Gastrocnemius medialis (tissue), 4 donors: ENCODE measurements at regions not wholly inside any gene's neighbourhood (a gene's known extent, or its start where the extent isn't known, plus 50 kb on each side); places are given as distances from the start of the nearest gene placed in this dataset.
"Not testable (repeated sequence)": the region's sequence is repeated elsewhere in the genome, so short reads cannot be mapped to it uniquely, and the experiment has no call there.

Experiments used
- ATAC-seq, 2 donors: fragments of 150-250 bp; one replicate each; pipeline ENCODE4 v1.9.1; 2016
- DNase-seq, 2 donors: peaks; one replicate each; pipeline ENCODE4 v3.0.0-alpha.2; 2019
- H3K27ac ChIP-seq, 4 donors: fragments of 200-600 bp; sonication (generic); 1 replicate in 1 of 4; 2 replicates in 3 of 4; pipeline ENCODE4 v1.5.1; 2016 to 2018; ENCODE audit warnings: mild to moderate bottlenecking in 2 of 4, moderate library complexity in 1 of 4
- H3K27me3 ChIP-seq, 3 donors: fragments of 200-600 bp; sonication (generic) in 2 of 3; 1 replicate in 1 of 3; 2 replicates in 2 of 3; pipeline versions ENCODE4 v1.5.1 to v1.6.0; 2016 to 2019; ENCODE audit warnings: mild to moderate bottlenecking in 1 of 3, moderate library complexity in 1 of 3
- H3K36me3 ChIP-seq, 2 donors: fragments of 200-600 bp; sonication (generic) in 1 of 2; one replicate each; pipeline ENCODE4 v1.5.1; 2017 to 2018
- H3K4me1 ChIP-seq, 2 donors: fragments of 200-600 bp; sonication (generic) in 1 of 2; one replicate each; pipeline ENCODE4 v1.5.1; 2016 to 2017; ENCODE audit warnings: mild to moderate bottlenecking in 2 of 2
- H3K4me3 ChIP-seq, 4 donors: fragments of 200-600 bp; sonication (generic) in 3 of 4; 1 replicate in 1 of 4; 2 replicates in 3 of 4; pipeline ENCODE4 v1.5.1; 2016 to 2019; ENCODE audit warnings: mild to moderate bottlenecking in 2 of 4
- H3K9me3 ChIP-seq, 3 donors: fragments of 200-600 bp; sonication (generic) in 2 of 3; 1 replicate in 1 of 3; 2 replicates in 2 of 3; pipeline ENCODE4 v1.5.1; 2016 to 2019
- CTCF ChIP-seq, 5 experiments: fragments of 450-650 bp in 3 of 5; fragments of 200-600 bp in 2 of 5; sonication (generic) in 2 of 5; IDR thresholded peaks in 4 of 5; conservative IDR thresholded peaks in 1 of 5; 1 replicate in 4 of 5; 2 replicates in 1 of 5; pipeline ENCODE4 v1.5.1; 2016 to 2019; ENCODE audit warnings: antibody characterized with exemption in 5 of 5, mild to moderate bottlenecking in 3 of 5, moderate library complexity in 3 of 5
- POLR2A ChIP-seq, 2 donors: fragments of 450-650 bp; IDR thresholded peaks; one replicate each; pipeline ENCODE4 v1.6.1; 2017; ENCODE audit warnings: antibody characterized with exemption in 2 of 2, mild to moderate bottlenecking in 2 of 2, moderate library complexity in 2 of 2
- in situ Hi-C, 4 donors: fragments of 200-750 bp; cut with MboI; loops; one replicate each; pipeline versions ENCODE4 v1.15.0 to v1.8.0; 2017; ENCODE audit warnings: low sequenced_read_pairs in 4 of 4
- intact Hi-C: fragments of 100-400 bp; cut with DNase I; formaldehyde crosslinking; loops from one replicate; pipeline ENCODE4 v1.15.1; 2023; ENCODE audit warnings: low total_unique reads

- TF ChIP-seq POLR2A (IDR thresholded peaks at IDR 0.05): no peak
- no peak for TF ChIP-seq CTCF (IDR thresholded peaks at IDR 0.05 in 4 of 5, conservative IDR thresholded peaks at IDR 0.05 in 1 of 5)
- Histone ChIP-seq H3K4me3 (no peak overlapping the region), H3K27me3 (no peaks in the 10 kb centered on the region), H3K9me3 (no peaks in the 10 kb centered on the region), H3K36me3 (no peaks in the 10 kb centered on the region), H3K4me1 (no peaks in the 10 kb centered on the region), H3K27ac (no peak overlapping the region)
- intact Hi-C loops (no loop called here), in situ Hi-C loops (no loop called here)
- ATAC-seq: no peak
- no peak for DNase-seq
Observed at GRCh38 chr3:4158329-4158728, 144.8 kb upstream of the SETMAR start.

- DNase-seq: no peak
- Histone ChIP-seq H3K36me3 (no peaks in the 10 kb centered on the region), H3K9me3 (no peaks in the 10 kb centered on the region), H3K4me3 (no peak overlapping the region), H3K4me1 (no peaks in the 10 kb centered on the region), H3K27me3 (no peaks in the 10 kb centered on the region), H3K27ac (no peak overlapping the region)
- ATAC-seq: no peak
- TF ChIP-seq POLR2A (IDR thresholded peaks at IDR 0.05) (no peak), CTCF (IDR thresholded peaks at IDR 0.05 in 4 of 5, conservative IDR thresholded peaks at IDR 0.05 in 1 of 5) (no peak)
- intact Hi-C loops (no loop called here), in situ Hi-C loops (no loop called here)
Observed at GRCh38 chr3:4162096-4162495, 141.1 kb upstream of the SETMAR start.

- H3K4me1 ChIP-seq: no peaks in the 10 kb centered on the region
- no peaks in the 10 kb centered on the region for H3K27me3 ChIP-seq
- no peak for TF ChIP-seq CTCF (IDR thresholded peaks at IDR 0.05 in 4 of 5, conservative IDR thresholded peaks at IDR 0.05 in 1 of 5)
- no peak for TF ChIP-seq POLR2A (IDR thresholded peaks at IDR 0.05)
- no peaks in the 10 kb centered on the region for H3K9me3 ChIP-seq
- H3K36me3 ChIP-seq: no peaks in the 10 kb centered on the region
- in situ Hi-C loops (no loop called here), intact Hi-C loops (no loop called here)
- DNase-seq (no peak), ATAC-seq (no peak)
- H3K4me3 ChIP-seq: no peak overlapping the region
- no peak overlapping the region for H3K27ac ChIP-seq
Observed at GRCh38 chr3:4163011-4163410, 140.2 kb upstream of the SETMAR start.

GRCh38 chr3:4166540-4166939 is 136.6 kb upstream of the SETMAR start:
- ATAC-seq: no peak
- in situ Hi-C loops: no loop called here
- H3K4me3 ChIP-seq: no peak overlapping the region

GRCh38 chr3:4167230-4167629 is 135.9 kb upstream of the SETMAR start:
- H3K36me3 ChIP-seq, DNase-seq, ATAC-seq, H3K27ac ChIP-seq, H3K4me3 ChIP-seq, H3K4me1 ChIP-seq, intact Hi-C loops, H3K27me3 ChIP-seq, in situ Hi-C loops, H3K9me3 ChIP-seq: not testable (repeated sequence)

More at GRCh38 chr3:4166540-4166939, 136.6 kb upstream of the SETMAR start:
- Histone ChIP-seq H3K27me3 (no peaks in the 10 kb centered on the region), H3K9me3 (no peaks in the 10 kb centered on the region), H3K36me3 (no peaks in the 10 kb centered on the region), H3K27ac (no peak overlapping the region), H3K4me1 (no peaks in the 10 kb centered on the region)
- intact Hi-C loops: no loop called here
- TF ChIP-seq CTCF (IDR thresholded peaks at IDR 0.05 in 4 of 5, conservative IDR thresholded peaks at IDR 0.05 in 1 of 5) (no peak), POLR2A (IDR thresholded peaks at IDR 0.05) (no peak)
- DNase-seq: no peak
